Embryonic facial prominence (tissue), 1 donor: ENCODE measurements at regions not wholly inside any gene's neighbourhood (a gene's known extent, or its start where the extent isn't known, plus 50 kb on each side); places are given as distances from the start of the nearest gene placed in this dataset.

ENCODE experiments used
- DNase-seq: peaks from one replicate; pipeline ENCODE4 v3.0.0-alpha.2; 2016; ENCODE audit errors: extremely low spot score

DNA sequence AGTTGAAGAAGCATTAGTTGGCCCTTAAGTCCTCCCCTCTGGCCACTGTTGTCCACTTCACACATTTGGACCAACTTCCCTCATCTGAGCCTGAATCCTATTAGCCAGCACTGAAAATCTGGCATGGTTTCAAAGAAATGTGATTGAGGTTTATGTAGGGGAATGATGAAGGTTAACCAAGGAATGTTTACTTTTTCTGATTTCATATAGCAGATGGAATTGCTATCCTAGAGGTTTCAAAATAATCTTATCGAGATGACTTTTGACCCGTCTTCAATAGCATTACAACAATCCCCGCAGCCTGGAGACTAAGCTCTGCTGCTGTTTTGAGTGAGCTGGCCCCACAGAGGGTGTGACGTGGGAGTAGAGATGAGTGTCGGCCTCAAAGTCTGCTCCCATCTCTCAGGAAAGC lies 200.8 kb upstream of the IL12A start:
- no peak for DNase-seq

DNA sequence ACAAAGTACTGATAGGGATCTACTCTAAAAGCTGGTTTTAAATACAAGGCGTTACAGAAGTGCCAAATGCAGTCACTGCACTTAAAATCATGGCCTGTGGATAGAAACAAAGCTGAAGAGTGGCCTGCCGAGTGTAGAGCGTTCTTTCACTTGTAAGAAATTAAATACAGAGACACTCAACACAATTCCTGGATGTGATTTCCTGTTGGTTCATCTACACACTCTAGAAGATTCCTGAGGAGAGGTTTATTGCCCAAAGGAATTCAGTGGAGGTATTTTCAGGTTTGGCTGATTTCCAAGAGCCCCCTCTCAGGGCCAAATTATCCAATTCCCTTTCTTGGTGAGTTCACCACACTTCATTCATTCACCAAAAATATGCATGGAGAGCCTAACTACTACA lies 200.3 kb upstream of the IL12A start:
- no peak for DNase-seq

DNA sequence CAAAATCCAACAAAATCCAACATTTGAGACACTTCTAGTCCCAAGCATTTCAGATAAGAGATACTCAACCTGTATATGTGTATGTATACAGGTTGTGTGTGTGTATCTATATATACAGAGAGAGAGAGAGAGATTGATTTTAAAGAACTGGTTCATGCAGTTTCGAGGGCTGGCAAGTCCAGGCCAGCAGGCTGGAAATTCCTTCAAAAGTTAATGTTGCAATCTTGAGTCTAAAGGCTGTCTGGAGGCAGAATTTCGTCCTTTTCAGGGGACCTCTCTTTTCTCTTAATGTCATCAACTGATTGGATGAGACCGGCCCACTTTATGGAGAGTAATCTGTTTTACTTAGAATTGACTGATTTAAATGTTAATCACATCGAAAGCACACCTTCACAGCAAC lies 199.6 kb upstream of the IL12A start:
- no peak for DNase-seq

DNA sequence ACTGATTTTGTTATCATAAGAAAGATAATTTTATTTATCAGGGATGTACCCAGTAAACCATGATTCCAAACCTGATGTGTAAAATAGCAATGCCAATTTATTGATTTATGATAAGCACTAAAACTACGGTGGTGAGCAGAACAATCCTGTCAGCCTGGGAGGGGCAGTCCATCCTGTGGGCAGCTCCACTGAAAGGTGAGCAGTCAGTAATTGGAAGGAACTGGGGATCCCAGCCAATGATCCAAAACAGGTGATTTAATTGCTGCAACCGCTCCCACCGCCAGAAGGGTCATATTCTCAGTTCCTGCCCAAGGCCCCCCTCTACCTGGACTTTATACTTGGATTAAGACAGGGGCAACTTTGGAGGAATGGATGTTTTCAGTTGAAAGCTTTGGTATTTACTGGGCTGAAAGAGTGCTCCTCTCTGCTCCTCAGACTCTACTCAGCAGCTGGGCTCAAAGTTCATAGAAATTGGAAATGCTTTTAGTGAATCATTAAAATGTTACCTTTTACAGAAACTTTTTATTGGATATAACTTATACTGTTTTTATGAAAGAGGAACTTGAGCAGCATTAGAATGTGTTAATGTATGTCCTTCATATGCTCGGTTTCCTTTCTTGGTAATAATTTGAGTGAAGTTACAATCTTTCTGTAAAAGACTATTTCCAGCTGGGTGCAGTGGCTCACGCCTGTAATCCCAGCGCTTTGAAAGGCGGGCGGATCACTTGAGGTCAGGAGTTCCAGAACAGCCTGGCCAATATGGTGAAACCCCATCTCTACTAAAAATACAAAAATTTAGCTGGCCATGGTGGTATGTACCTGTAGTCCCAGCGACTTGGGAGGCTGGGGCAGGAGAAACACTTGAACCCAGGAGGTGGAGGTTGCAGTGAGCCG lies 198.6 kb upstream of the IL12A start:
- DNase-seq, result no peak

DNA sequence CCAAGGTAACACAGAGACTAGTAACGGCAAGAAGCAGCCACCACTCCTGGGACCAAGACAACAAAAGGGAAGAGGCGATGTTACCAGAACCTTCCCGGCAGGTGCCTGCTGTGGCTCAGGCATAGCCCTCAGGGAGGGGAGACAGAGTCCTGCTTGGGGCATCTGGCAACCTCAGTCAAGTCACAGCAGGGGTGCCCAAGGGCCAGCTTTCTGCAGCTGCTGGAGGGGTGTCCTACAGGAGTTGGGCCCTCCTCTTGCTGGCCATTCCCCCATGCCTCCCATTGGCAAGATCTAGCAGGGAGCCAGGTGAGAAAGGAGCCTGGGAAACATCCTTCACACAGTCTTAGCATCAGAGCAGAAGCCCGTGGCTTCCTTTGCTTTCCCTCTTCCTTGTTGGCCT lies 197.3 kb upstream of the IL12A start:
- no peak for DNase-seq

DNA sequence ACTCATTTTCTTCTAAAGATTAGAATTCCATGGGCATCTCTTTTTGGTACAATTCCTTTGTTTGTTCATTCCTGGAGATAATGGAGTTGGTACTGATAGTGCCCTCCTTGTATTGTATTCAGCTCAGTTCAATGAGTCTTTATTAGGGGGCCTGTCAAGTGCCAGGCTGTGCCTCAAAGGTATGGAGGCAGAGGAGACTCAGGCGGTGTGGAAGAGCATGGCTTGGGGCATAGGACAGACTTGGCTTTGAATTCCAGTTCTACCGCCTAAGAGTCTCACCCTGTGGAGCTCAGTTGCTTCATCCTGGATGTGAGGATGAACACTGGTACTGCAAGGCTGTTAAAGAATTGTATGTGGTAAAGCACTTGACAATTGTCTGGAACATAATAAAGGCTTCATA lies 196.6 kb upstream of the IL12A start:
- DNase-seq, result no peak

DNA sequence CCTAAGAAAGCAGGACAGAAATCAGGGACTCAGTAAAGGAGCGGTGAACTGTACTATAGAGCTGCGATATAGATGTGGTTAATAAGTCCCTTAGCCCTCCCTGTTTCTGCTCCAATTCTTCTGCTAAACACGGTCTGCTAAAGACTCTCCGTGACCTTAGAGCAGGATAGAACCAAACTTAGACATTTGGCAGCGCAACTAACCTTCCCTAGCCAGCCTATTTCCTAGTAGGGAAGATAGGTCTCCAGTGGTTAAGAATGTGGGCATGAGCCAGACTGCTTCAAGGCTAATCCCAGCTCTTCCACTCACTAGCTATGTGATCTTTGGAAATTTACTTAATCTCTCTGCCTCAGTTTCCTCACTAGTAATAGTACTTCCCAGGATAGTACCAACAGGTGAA lies 193.6 kb upstream of the IL12A start:
- no peak for DNase-seq

DNA sequence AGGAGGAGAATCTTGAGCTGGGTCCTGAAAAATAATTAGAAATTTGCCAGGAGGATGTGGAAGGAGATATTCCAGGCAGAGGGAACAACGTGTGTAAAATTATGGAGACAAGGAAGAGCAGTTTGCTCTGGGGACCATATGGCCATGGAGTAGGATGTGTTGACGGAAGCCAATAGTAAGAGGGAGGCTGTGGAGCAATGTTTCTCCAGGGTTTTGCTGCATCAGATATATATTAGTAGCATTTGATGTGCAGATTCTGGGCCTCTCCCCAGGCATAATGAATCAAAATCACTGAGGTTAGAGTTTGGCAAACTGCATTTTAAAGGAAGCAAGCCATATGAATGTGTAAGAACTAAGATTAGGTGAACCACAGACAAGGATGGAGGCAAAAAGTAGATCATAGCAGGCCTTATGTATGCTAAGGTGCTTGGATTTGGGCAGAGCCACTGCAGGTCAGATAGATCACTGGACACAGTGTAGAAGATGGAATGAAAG lies 192.9 kb upstream of the IL12A start:
- no peak for DNase-seq

DNA sequence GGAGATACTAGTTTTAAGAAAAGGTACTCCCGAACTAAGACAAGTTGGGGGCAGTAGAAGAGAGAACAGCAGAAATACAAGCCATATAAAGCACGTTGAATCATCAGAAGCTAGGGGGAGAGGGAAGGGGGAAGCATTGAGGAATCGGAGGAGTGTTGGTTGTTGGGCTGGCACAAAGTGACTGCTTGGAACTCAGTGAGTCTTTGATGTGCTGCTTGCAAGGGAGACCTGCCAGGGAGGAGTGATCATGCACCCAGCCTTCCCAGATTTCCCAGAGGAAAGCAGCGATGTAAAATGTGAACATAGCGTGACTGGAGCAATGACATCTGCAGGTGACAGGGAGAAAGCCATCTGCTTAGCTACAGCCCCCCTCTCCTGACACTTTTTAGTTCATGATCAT lies 192.4 kb upstream of the IL12A start:
- DNase-seq, result no peak

DNA sequence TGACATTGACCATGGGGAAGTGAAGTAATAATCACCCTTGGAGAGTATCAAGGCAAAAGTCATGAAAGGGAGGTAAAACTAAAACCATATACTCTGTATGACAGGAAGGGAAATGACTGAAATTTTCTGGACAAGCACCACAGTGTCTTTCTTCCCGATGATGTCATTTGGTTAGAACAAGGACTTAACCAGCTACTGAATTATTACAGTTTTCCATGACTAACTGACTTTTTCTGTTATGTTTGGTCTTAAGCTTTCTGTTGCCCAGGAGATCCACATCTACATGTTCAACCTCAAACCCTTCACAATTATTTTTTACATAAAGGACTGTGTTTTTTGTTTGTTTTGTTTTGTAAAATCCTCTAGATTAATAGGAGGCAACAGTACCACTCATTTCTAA lies 191.9 kb upstream of the IL12A start:
- DNase-seq, result no peak

DNA sequence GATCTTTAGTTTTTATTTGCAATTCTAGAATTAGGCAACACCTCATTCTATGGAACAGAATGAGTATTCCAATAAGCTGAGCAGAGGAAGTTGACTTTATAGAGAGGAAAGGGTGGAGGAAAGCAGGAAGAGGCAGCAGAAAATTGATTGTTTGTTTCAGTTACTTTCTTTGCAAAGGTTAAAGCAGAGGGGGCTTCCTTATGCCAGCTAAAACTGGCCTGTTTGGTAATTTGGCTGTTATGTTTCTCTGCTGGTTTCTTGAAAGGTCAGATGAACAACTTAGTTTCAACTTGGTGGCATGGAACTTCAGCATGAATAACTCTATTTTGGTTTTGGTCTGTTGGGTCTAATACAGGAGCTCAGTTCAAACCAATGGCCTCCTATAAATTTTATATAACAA lies 190.9 kb upstream of the IL12A start:
- DNase-seq, result no peak

DNA sequence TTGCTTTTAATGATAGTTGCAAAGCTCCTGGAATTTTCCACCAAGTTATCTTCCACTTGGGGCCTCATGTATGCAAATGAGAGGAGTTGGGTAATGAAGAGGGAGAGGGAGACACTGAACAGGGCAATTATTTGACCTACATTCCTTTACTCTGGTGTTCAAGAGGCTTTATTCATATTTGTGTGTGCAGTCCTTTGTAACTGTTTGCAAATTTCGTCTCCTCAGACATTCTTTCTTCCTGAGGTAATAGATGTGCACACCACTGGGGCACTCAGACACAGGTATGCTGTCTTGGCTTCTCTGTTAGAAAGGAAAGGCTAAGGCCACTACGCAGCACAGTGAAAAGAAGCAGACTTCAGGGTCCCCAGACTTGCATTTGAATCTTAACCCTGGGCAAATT lies 189.7 kb upstream of the IL12A start:
- no peak for DNase-seq

DNA sequence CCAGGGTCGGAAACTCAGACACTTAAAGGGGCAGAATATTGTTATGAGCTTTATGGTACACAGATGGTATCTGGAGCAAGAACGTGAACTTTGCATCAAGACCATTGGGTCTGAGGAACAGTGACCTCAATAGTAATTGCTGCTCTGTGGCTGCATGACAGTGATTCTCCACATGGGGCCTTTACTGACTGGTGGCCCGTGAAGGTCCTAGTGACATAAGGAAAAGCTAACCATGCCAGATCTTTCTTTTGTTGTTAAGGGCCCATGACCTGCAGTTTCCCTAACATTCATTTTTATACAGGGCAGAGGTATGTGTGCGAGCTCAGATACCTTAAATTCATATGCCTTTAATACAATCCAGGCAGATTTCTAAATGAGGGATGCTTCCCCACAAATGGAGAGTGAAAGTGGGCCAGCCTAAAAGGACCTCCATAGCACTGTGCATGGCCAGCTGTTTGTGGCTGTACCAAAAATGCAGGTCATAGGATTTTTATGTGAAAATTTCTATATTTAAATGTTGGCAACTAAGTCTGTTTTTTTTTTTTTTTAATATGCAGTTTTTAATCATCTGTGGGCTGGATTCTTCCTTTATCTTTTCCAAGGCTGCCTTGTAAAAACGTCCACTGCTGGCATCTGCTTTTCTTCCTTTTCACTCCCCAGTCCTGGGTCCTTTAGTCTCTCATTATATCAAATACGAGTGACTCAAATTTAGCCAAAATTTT lies 188.0 kb upstream of the IL12A start:
- no peak for DNase-seq

DNA sequence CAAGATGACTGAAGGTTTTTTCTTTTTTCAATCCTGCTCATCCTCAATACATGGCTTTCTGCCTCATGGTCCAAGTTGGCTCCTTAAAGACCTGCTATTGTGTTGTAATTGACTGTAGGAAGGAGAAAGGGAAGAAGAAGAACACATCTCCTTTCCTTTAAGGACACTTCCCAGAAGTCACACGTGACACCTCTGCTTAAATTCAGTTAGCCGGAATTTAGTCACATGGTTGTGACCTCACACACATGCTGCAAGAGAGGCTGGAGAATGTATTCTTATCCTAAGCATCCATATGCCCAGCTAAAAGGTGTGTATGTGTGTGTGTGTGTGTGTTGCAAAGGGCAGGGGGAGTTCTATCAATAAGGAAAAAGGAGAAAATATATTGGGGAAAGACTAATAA lies 185.8 kb upstream of the IL12A start:
- no peak for DNase-seq

DNA sequence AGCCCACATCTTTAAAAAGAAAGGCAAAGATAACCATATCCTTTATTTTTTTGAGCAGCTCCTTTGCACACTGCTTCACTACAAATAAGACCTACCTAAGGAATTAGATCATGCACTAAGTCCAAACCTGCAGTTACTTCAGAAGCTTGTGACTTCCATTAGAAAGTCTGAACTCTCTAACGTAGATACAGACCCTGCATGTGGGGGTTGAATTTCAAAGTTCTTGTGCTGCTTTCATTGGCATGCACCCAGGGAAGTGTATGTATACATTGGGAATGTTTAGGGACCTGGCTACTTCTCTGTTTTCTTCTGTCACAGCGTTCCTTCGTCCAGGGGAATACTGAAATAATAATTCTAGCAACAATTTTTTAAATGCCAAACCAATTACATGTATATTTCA lies 185.2 kb upstream of the IL12A start:
- DNase-seq, result no peak

DNA sequence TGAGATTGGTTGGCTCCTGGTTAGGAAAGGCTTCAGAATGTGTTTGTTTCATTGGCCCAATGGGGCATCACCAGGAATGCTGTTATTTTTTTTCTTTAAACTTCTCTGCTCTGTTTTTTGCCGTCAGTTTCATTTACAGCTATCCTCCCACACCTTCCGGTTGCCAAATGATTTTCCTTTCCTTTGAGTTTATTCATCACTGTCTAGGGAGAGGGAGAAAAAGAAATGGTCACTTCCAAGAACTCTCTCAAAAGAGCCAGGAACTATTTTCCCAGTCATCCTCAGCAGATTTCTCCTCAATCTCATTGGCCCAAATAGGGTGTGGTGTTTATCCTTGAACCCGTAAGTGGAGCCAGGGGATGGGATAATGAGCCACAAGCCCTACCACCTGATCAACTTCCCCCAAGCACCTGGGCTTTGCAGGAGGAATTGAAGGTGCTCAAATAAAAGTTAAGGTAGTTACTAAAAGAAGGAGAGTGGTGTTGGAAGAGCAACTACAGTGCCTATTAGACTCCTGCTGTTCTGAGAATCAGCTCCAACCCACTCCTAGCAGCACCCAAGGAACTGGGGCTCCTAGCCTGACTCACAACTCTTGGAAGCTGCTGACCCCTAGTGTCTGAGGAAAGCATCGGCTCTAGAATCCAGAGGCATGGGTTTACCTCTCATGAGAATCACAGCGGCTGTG lies 183.8 kb upstream of the IL12A start:
- DNase-seq, result no peak

DNA sequence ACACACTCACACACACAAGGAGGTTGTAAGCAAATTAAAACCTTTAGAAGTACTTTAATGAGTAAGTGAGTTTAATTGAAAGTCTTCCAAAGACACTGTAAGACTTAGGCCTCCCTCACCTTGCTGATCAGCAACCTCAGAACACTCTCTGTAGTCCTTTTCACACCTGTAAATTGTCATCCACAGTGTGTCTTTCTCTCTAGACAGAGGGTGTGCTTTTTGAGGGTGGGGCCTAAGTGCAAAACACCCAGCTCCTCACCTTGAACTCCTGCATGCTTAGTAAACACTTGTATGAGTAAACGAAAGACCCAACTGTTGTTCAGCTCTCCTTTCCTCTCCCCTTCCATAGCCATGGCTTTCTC lies 183.2 kb upstream of the IL12A start:
- DNase-seq, result no peak

DNA sequence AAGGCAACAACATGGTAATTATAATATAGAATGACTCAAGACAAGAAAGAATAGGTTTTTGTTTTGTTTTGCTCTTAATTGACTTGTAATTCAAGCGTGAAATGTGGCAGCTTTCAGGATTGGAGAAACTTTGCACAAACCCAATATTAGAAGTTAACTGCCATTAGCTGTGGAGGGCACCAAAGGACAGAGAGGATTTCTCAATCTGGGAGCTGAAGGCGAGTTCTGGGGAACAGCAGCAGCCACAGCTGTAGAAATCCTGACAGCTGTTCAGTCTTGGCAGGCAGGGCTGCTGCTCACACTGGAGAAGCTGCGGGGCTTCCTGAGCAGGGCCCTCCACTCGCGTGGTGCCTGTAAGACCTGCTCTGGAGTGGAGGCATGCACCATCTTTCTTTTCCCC lies 182.2 kb upstream of the IL12A start:
- no peak for DNase-seq

DNA sequence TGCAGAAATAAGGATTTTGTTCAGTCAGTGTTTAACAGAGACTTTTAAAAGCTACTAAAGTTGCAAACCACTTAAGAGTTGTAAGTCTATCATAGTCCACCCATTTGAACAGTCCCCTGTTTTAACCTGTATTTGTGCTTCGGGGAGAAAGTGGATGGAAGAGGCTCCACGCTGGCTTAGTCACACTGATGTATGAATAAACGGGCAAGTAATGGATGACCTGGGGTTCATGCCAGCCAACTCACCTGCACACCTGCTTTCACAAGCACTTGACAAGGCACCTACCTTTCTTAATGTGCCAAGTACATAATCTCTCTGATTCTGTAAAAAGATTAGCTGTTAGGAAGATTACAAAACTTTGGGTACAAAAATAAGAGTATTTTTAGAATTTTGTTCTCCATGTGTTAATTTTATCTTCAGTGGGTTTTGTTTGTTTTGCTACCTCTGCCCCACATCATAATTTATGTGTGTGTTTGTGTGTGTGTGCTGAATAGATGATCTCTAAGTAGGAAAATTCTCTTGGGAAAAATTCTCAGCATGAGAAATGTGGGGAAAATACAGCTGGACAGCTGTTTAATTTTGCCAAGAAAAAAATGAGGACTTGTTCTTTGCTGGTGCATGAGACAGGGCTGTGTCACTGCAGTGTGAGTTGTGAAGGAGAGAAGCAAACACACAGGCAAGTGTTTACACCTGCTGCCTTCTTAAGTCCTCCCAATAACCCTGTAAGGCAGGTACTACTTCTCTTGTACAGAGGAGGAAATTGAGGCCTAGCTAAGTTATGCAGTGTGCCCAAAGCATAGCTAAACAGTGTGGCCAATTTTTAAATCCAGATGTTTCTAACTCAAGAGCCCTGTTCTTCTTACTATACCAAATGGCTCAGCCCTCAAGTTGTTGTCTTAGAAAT lies 181.2 kb upstream of the IL12A start:
- DNase-seq, result no peak

DNA sequence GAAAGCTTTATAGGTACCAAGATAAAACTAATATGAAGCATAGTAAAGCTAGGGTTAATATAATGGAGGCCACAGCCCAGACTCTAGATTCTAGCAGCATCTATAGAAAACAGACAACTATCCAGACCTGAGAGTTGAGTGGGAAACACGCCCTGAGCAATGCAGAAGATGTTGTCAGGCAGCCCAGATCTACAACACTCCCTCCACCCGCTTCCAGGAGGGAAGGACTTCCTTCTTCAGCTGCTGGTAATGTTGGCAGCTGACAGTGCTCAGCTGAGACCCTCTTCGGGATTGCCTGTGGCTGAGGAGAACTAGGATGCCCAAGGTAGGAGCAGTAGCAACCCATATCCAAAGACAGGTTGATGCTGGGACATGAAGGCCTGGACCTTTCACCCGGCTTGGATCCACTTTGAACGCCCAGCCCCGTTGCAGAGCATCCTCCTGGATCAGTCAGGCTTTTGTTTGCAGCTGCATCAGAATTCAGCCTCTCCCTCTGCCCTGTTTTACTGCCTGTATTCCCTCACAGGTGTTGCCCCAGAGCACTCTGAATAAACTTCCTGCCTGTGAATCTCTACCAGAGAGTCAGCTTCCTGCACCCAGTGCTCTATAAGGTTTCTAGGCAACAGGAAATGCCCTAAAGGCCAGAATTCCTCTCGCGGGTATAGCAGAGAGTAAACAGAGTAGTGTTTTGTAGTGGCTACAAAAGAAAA lies 174.7 kb upstream of the IL12A start:
- no peak for DNase-seq

DNA sequence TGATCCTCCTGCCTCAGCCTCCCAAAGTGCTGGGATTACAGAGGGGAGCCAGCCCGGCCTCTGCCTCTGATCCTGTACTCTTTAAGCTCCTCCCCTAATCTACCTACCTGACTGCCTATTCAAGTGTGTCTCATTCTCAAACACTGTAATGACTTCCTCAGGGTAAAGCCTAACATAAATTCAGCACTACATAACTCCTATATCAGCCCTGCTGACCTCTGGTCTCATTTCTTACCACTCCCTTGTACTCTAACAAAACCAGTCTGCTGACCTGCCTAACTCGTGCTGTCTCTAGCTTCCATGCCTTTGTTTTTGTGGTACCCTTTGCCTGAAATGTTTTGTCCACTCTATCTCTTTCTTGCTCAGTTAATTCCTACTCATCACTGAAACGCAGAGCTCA lies 172.1 kb upstream of the IL12A start:
- no peak for DNase-seq
